Parathyroid adenoma (tissue), 2 donors: ENCODE measurements at regions not wholly inside any gene's neighbourhood (a gene's known extent, or its start where the extent isn't known, plus 50 kb on each side); places are given as distances from the start of the nearest gene placed in this dataset.

Experiments
- H2AFZ ChIP-seq: fragments of 300-600 bp; sonication (generic); one replicate; pipeline ENCODE4 v1.7.0; 2017; ENCODE audit warnings: antibody characterized with exemption, mild to moderate bottlenecking
- H3K27ac ChIP-seq: fragments of 300-600 bp; sonication (generic); one replicate; pipeline ENCODE4 v1.7.0; 2017
- H3K27me3 ChIP-seq: fragments of 300-600 bp; sonication (generic); one replicate; pipeline ENCODE4 v1.7.0; 2017; ENCODE audit warnings: low read length; ENCODE audit not compliant: control insufficient read depth, insufficient read depth
- H3K36me3 ChIP-seq: fragments of 300-600 bp; sonication (generic); one replicate; pipeline ENCODE4 v1.7.0; 2017; ENCODE audit warnings: low read length; ENCODE audit not compliant: control insufficient read depth, insufficient read depth
- H3K4me1 ChIP-seq: fragments of 300-600 bp; sonication (generic); one replicate; pipeline ENCODE4 v1.7.0; 2017; ENCODE audit warnings: control low read depth
- H3K4me2 ChIP-seq: fragments of 300-600 bp; sonication (generic); one replicate; pipeline ENCODE4 v1.7.0; 2017; ENCODE audit warnings: low read length
- H3K4me3 ChIP-seq: fragments of 300-600 bp; sonication (generic); one replicate; pipeline ENCODE4 v1.7.0; 2017; ENCODE audit warnings: low read depth, low read length
- H3K79me2 ChIP-seq: fragments of 300-600 bp; sonication (generic); one replicate; pipeline ENCODE4 v1.7.0; 2017; ENCODE audit warnings: control low read depth
- H3K9ac ChIP-seq: fragments of 300-600 bp; sonication (generic); one replicate; pipeline ENCODE4 v1.7.0; 2017; ENCODE audit warnings: mild to moderate bottlenecking
- H3K9me3 ChIP-seq: fragments of 300-600 bp; sonication (generic); one replicate; pipeline ENCODE4 v1.7.0; 2017; ENCODE audit warnings: low read length; ENCODE audit not compliant: control insufficient read depth
- CTCF ChIP-seq: fragments of 300-600 bp; sonication (generic); IDR thresholded peaks from one replicate; pipeline ENCODE4 v1.7.0; 2017; ENCODE audit warnings: antibody characterized with exemption, mild to moderate bottlenecking
- donor health status: primary hyperparathyroidism.

GRCh38 chr5:164296603-164297080 is 791.2 kb downstream of the MAT2B start:
- no peaks in the 10 kb centered on the region for H3K79me2 ChIP-seq
- H3K36me3 ChIP-seq: no peaks in the 10 kb centered on the region
- H3K9ac ChIP-seq: no peak overlapping the region
- no peak overlapping the region for H3K27ac ChIP-seq
- no peak for TF ChIP-seq CTCF
- H3K27me3 ChIP-seq: no peaks in the 10 kb centered on the region
- H3K4me1 ChIP-seq: no peaks in the 10 kb centered on the region
- H3K9me3 ChIP-seq: no peaks in the 10 kb centered on the region
- no peak overlapping the region for H3K4me3 ChIP-seq
- H3K4me2 ChIP-seq: no peak overlapping the region
- no peak overlapping the region for H2AFZ ChIP-seq

DNA sequence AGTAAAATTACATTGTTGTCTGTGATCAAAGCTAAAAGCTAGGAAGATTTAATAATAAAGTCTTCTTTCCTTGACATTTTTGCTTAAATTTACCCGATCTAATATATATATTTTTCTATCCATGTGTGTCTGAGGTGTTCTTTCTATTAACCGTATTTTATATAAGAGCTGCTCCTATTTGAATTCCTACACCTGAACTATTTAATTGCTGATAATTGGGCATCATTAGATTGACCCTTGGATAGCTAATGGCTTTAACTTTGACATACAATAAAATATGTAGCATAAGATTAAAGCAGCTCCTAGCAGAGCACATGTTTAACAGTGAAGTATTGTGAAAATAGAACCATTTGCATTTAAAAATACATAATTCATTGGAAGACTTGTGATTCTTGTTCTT is 792.7 kb downstream of the MAT2B start:
- no peaks in the 10 kb centered on the region for H3K36me3 ChIP-seq
- no peaks in the 10 kb centered on the region for H3K27me3 ChIP-seq
- H3K9ac ChIP-seq: no peak overlapping the region
- no peak overlapping the region for H2AFZ ChIP-seq
- H3K27ac ChIP-seq: no peak overlapping the region
- H3K9me3 ChIP-seq: no peaks in the 10 kb centered on the region
- no peak overlapping the region for H3K4me2 ChIP-seq
- no peak for TF ChIP-seq CTCF
- H3K4me3 ChIP-seq: no peak overlapping the region
- H3K79me2 ChIP-seq: no peaks in the 10 kb centered on the region
- no peaks in the 10 kb centered on the region for H3K4me1 ChIP-seq

DNA sequence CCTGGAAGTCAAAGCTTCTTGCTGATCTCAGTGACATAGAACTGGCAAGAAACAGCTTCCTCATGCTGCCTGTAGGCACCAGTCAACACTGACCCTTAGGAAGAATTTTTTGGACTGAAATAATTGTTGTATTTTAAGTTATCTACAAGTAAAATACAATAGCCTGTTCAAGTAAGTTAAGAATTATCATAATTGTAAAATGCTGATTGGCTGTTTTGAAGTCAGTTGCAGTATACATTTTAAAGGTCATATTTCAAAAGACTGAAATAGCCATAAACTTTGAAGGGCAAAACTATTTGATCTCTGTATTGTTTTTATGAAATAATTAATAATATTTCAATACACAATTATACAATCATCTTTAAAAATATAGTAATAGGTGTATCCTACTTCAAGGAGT is 794.9 kb downstream of the MAT2B start:
- Histone ChIP-seq H2AFZ (no peak overlapping the region), H3K4me3 (no peak overlapping the region), H3K4me2 (no peak overlapping the region), H3K4me1 (no peaks in the 10 kb centered on the region), H3K27me3 (no peaks in the 10 kb centered on the region), H3K27ac (no peak overlapping the region), H3K36me3 (no peaks in the 10 kb centered on the region), H3K9ac (no peak overlapping the region), H3K79me2 (no peaks in the 10 kb centered on the region), H3K9me3 (no peaks in the 10 kb centered on the region)
- TF ChIP-seq CTCF: no peak

- no peaks in the 10 kb centered on the region for H3K4me1 ChIP-seq
- no peaks in the 10 kb centered on the region for H3K79me2 ChIP-seq
- H2AFZ ChIP-seq: no peak overlapping the region
Measured at GRCh38 chr5:164301136-164301535, 795.7 kb downstream of the MAT2B start.

More at GRCh38 chr5:164301136-164301535, 795.7 kb downstream of the MAT2B start:
- Histone ChIP-seq H3K27ac (no peak overlapping the region), H3K4me2 (no peak overlapping the region), H3K36me3 (no peaks in the 10 kb centered on the region), H3K27me3 (no peaks in the 10 kb centered on the region), H3K4me3 (no peak overlapping the region), H3K9ac (no peak overlapping the region), H3K9me3 (no peaks in the 10 kb centered on the region)
- TF ChIP-seq CTCF: no peak
